RWPE2 (cell line): ENCODE measurements at regions not wholly inside any gene's neighbourhood (a gene's known extent, or its start where the extent isn't known, plus 50 kb on each side); places are given as distances from the start of the nearest gene placed in this dataset.

ENCODE experiments used
- ATAC-seq: fragments of 200-7000 bp; cut with Tn5 transposase; 3 replicates; pipeline ENCODE4 v1.9.1; 2021; ENCODE audit warnings: low read depth
- DNase-seq: peaks from one replicate; pipeline ENCODE4 v3.0.0-alpha.2; 2020; ENCODE audit warnings: low spot score
- H3K27ac ChIP-seq: fragments of 450-650 bp; 2 replicates; pipeline ENCODE4 v1.5.1; 2017; ENCODE audit warnings: mild to moderate bottlenecking; ENCODE audit not compliant: poor library complexity, severe bottlenecking
- H3K27me3 ChIP-seq: fragments of 250-450 bp; sonication (Bioruptor Pico); 2 replicates; pipeline ENCODE4 v1.5.1; 2021; ENCODE audit warnings: mild to moderate bottlenecking, moderate library complexity; ENCODE audit not compliant: insufficient read depth, poor library complexity, severe bottlenecking
- H3K36me3 ChIP-seq: fragments of 250-450 bp; sonication (Bioruptor Pico); 2 replicates; pipeline ENCODE4 v1.5.1; 2020; ENCODE audit warnings: low read depth, mild to moderate bottlenecking, moderate library complexity
- H3K4me1 ChIP-seq: fragments of 250-450 bp; sonication (Bioruptor Pico); 2 replicates; pipeline ENCODE4 v1.5.1; 2021; ENCODE audit warnings: mild to moderate bottlenecking, moderate library complexity; ENCODE audit not compliant: insufficient read depth, poor library complexity, severe bottlenecking
- H3K4me3 ChIP-seq: fragments of 250-450 bp; sonication (Bioruptor Pico); 2 replicates; pipeline ENCODE4 v1.5.1; 2021; ENCODE audit warnings: mild to moderate bottlenecking, moderate library complexity; ENCODE audit not compliant: severe bottlenecking
- H3K9me3 ChIP-seq: fragments of 250-450 bp; sonication (Bioruptor Pico); 2 replicates; pipeline ENCODE4 v1.5.1; 2021; ENCODE audit warnings: mild to moderate bottlenecking, moderate library complexity; ENCODE audit not compliant: severe bottlenecking
- TF ChIP-seq, protein P1 (sequence below): fragments of 450-650 bp; IDR thresholded peaks from one replicate; pipeline ENCODE4 v1.5.1; 2017; ENCODE audit warnings: mild to moderate bottlenecking, moderate library complexity; ENCODE audit not compliant: poor library complexity, severe bottlenecking

- Histone ChIP-seq H3K27ac (no peak overlapping the region), H3K27me3 (peaks cover 3% of the 10 kb centered on the region), H3K4me1 (no peaks in the 10 kb centered on the region), H3K9me3 (no peaks in the 10 kb centered on the region), H3K36me3 (no peaks in the 10 kb centered on the region), H3K4me3 (no peak overlapping the region)
- ATAC-seq (no peak), DNase-seq (no peak)
- TF ChIP-seq, protein P1, sequence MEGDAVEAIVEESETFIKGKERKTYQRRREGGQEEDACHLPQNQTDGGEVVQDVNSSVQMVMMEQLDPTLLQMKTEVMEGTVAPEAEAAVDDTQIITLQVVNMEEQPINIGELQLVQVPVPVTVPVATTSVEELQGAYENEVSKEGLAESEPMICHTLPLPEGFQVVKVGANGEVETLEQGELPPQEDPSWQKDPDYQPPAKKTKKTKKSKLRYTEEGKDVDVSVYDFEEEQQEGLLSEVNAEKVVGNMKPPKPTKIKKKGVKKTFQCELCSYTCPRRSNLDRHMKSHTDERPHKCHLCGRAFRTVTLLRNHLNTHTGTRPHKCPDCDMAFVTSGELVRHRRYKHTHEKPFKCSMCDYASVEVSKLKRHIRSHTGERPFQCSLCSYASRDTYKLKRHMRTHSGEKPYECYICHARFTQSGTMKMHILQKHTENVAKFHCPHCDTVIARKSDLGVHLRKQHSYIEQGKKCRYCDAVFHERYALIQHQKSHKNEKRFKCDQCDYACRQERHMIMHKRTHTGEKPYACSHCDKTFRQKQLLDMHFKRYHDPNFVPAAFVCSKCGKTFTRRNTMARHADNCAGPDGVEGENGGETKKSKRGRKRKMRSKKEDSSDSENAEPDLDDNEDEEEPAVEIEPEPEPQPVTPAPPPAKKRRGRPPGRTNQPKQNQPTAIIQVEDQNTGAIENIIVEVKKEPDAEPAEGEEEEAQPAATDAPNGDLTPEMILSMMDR, result no peak
Observed at GRCh38 chr5:10149911-10150310, 99.8 kb downstream of the ATPSCKMT start.

DNA sequence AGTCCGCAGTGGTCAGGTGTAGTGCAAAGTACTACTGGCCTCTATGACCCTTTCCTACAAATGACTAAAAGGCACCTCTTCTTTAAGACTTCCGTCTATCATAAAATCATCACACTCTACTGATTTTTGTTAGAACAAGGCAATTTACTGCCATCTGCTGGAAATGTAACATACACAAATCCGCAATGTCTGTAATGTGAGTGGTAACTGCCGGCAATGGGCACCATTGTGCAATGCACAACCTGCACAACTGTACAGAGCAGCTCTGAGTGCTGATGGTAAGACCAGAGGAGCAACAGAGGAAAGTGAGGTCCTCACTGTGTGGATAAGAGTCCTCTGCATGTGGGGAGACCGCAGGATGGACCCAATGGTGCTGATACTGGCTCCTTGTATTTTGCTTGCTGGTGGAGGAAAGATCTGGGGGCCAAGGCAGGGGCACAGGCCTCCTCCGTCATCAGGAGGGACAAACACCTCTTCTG lies 103.7 kb downstream of the ATPSCKMT start:
- H3K36me3 ChIP-seq, result no peaks in the 10 kb centered on the region
- no peak for DNase-seq
- TF ChIP-seq, protein P1, result peak; percentile 77
- H3K27me3 ChIP-seq, result no peaks in the 10 kb centered on the region
- H3K4me3 ChIP-seq, result no peak overlapping the region
- no peaks in the 10 kb centered on the region for H3K4me1 ChIP-seq
- H3K27ac ChIP-seq, result no peak overlapping the region
- no peaks in the 10 kb centered on the region for H3K9me3 ChIP-seq
- ATAC-seq, result peak; percentile 69

DNA sequence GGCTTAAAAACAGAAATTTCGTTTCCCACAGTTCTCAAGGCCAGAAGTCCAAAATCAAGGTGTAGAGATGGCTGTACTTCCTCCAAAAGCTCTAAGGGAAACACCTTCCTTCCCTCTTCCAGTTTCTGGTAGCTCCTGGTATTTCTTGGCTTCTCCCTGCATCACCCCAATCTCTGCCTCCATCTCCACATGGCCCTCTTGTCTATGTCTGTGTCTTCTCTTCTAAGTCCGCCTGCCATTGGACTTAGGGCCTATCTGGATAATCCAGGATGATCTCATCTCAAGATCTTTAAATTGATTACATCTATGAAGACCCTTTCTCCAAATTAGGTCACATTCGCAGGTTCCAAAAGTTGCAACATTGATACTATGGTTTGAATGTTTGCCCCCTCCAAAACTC lies 105.6 kb downstream of the ATPSCKMT start:
- no peak overlapping the region for H3K27ac ChIP-seq

DNA sequence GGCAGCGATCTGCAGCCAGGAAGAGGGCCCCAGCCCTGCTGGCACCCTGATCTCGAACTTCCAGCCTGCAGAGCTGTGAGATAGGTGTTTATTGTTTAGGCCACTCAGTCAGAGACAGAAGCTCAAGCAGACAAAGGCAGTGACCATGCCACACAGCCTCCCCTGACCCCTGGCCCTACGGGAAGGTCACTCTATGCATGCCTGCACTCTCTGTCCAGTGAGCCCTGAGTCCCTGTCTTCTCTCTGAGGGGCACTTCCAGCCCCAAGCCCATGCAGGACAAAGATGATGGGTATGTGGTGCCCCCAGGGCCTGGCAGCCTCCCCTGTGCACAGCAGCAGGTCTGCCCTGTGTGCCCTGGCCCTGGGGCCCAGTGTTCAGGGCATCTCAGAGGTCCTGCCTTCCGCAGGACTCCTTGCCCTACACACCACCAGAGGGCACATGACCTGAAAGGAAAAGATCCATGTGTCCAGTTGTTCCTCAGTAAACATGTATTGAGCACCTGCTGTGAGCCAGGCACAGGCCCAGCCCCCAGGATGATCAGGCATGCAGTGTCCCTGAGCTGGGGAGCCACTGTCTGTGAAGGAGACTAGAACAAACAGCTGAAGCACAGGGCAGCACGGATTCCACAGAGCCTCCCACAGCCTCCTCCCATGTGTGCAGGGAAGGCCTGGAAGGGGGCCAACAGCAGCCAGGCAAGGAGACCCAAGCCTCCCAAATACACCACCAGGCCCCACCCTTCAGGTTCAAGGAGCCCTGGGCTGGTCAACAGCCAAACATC lies 109.3 kb downstream of the ATPSCKMT start:
- Histone ChIP-seq H3K4me1 (no peaks in the 10 kb centered on the region), H3K9me3 (no peaks in the 10 kb centered on the region), H3K27ac (no peak overlapping the region), H3K36me3 (no peaks in the 10 kb centered on the region), H3K27me3 (peaks cover 8% of the 10 kb centered on the region), H3K4me3 (no peak overlapping the region)
- ATAC-seq (peak; percentile 65), DNase-seq (no peak)
- TF ChIP-seq, protein P1, result peak; percentile 38

More for the DNA sequence above, 105.6 kb downstream of the ATPSCKMT start:
- no peak overlapping the region for H3K4me3 ChIP-seq
- H3K36me3 ChIP-seq, result no peaks in the 10 kb centered on the region
- no peaks in the 10 kb centered on the region for H3K9me3 ChIP-seq
- DNase-seq (no peak), ATAC-seq (no peak)
- no peaks in the 10 kb centered on the region for H3K27me3 ChIP-seq
- no peaks in the 10 kb centered on the region for H3K4me1 ChIP-seq
- TF ChIP-seq, protein P1, result no peak
